Gastroesophageal sphincter (tissue), 4 donors: ENCODE measurements at regions not wholly inside any gene's neighbourhood (a gene's known extent, or its start where the extent isn't known, plus 50 kb on each side); places are given as distances from the start of the nearest gene placed in this dataset.

Experiments
- ATAC-seq: fragments of 150-250 bp; one replicate; pipeline ENCODE4 v1.9.1; 2016; ENCODE audit warnings: mild to moderate bottlenecking, moderate library complexity
- H3K27ac ChIP-seq, 4 donors: fragments of 200-600 bp; sonication (generic) in 3 of 4; 1 replicate in 3 of 4; 2 replicates in 1 of 4; pipeline ENCODE4 v1.5.1; 2016 to 2019
- H3K27me3 ChIP-seq: fragments of 200-600 bp; sonication (generic); one replicate; pipeline ENCODE4 v1.5.1; 2019
- H3K36me3 ChIP-seq, 2 donors: fragments of 200-600 bp; sonication (generic); one replicate each; pipeline ENCODE4 v1.5.1; 2019; ENCODE audit warnings: control low read depth in 1 of 2
- H3K4me1 ChIP-seq, 3 donors: fragments of 200-600 bp; sonication (generic); 1 replicate in 2 of 3; 2 replicates in 1 of 3; pipeline ENCODE4 v1.5.1; 2016 to 2019; ENCODE audit warnings: control low read depth in 2 of 3
- H3K4me3 ChIP-seq, 2 donors: fragments of 200-600 bp; sonication (generic); one replicate each; pipeline ENCODE4 v1.5.1; 2019; ENCODE audit warnings: mild to moderate bottlenecking in 1 of 2, moderate library complexity in 1 of 2
- H3K9me3 ChIP-seq, 3 donors: fragments of 200-600 bp; sonication (generic); one replicate each; pipeline ENCODE4 v1.5.1; 2017 to 2019; ENCODE audit warnings: control low read depth in 2 of 3
- EP300 ChIP-seq: sonication (generic); formaldehyde crosslinking; IDR thresholded peaks from one replicate; pipeline ENCODE4 v1.6.1; 2017; ENCODE audit warnings: antibody characterized with exemption, mild to moderate bottlenecking
- POLR2A ChIP-seq, 2 donors: fragments of 450-650 bp; IDR thresholded peaks; one replicate each; pipeline ENCODE4 v1.6.1; 2017; ENCODE audit warnings: antibody characterized with exemption in 2 of 2, mild to moderate bottlenecking in 2 of 2, moderate library complexity in 1 of 2
- POLR2AphosphoS5 ChIP-seq: sonication (generic); formaldehyde crosslinking; IDR thresholded peaks from one replicate; pipeline ENCODE4 v1.6.1; 2017; ENCODE audit warnings: antibody characterized with exemption
- WGBS, 2 donors: methylation state at CpG; one replicate each; pipeline ENCODE4 v1.1.5; 2018; ENCODE audit warnings: low coverage in 1 of 2; 5-methylcytosine and 5-hydroxymethylcytosine counted together
- TF ChIP-seq, protein P1 (sequence below), 4 experiments: fragments of 200-600 bp in 2 of 4; fragments of 450-650 bp in 2 of 4; sonication (generic) in 1 of 4; IDR thresholded peaks; one replicate each; pipeline ENCODE4 v1.5.1; 2017 to 2019; ENCODE audit warnings: antibody characterized with exemption in 4 of 4, mild to moderate bottlenecking in 2 of 4, moderate library complexity in 2 of 4

DNA sequence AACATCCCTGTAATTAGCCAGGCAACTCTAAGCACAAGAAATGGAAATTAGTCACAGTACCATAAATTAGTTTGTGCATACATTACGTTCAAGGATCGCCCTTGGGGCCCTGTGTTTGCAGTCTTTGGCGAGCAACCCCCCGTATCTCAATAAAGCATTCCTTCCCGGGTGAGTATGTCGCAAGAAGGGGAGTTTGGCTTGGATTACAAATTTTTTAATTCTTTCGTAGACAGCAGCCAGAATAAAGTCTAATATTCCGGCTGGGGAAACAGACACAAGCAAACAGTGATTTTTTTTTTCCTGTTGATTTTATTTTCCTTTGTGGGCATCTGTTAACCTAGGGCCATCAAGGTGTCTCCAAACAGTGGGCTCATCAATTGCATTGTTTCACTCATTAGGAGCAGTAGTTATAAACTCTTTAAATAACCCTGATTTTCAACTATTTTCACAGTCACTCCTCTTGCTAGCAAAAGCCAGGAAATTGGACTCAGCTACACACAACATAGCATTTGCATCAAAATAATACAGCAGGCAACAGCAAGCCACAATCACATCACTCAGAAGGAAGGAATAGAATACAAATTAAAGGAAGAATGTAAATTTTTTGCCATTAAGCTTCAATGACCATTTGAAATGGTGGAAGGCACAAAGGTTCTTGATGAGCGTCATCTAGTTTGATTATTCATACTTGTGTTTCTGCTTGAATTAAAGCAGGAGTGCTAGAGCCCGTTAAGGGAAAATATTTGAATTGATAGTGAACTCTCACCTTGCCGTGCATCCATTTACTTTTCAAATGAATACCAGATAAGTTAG is 85.3 kb downstream of the LINC00237 start:
- Histone ChIP-seq H3K27ac (no peak overlapping the region), H3K4me1 (no peaks in the 10 kb centered on the region), H3K36me3 (no peaks in the 10 kb centered on the region), H3K4me3 (no peak overlapping the region), H3K27me3 (peaks cover 45% of the 10 kb centered on the region), H3K9me3 (no peaks in the 10 kb centered on the region)
- no peak for ATAC-seq
- no peak for TF ChIP-seq POLR2A (IDR thresholded peaks at IDR 0.05)
- no peak for TF ChIP-seq EP300
- no peak for TF ChIP-seq POLR2AphosphoS5
- TF ChIP-seq, protein P1, sequence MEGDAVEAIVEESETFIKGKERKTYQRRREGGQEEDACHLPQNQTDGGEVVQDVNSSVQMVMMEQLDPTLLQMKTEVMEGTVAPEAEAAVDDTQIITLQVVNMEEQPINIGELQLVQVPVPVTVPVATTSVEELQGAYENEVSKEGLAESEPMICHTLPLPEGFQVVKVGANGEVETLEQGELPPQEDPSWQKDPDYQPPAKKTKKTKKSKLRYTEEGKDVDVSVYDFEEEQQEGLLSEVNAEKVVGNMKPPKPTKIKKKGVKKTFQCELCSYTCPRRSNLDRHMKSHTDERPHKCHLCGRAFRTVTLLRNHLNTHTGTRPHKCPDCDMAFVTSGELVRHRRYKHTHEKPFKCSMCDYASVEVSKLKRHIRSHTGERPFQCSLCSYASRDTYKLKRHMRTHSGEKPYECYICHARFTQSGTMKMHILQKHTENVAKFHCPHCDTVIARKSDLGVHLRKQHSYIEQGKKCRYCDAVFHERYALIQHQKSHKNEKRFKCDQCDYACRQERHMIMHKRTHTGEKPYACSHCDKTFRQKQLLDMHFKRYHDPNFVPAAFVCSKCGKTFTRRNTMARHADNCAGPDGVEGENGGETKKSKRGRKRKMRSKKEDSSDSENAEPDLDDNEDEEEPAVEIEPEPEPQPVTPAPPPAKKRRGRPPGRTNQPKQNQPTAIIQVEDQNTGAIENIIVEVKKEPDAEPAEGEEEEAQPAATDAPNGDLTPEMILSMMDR (IDR thresholded peaks at IDR 0.05), result no peak
- WGBS, 2 donors, result 40 to 53% methylated on average over 11 of the region's 11 CpGs

DNA sequence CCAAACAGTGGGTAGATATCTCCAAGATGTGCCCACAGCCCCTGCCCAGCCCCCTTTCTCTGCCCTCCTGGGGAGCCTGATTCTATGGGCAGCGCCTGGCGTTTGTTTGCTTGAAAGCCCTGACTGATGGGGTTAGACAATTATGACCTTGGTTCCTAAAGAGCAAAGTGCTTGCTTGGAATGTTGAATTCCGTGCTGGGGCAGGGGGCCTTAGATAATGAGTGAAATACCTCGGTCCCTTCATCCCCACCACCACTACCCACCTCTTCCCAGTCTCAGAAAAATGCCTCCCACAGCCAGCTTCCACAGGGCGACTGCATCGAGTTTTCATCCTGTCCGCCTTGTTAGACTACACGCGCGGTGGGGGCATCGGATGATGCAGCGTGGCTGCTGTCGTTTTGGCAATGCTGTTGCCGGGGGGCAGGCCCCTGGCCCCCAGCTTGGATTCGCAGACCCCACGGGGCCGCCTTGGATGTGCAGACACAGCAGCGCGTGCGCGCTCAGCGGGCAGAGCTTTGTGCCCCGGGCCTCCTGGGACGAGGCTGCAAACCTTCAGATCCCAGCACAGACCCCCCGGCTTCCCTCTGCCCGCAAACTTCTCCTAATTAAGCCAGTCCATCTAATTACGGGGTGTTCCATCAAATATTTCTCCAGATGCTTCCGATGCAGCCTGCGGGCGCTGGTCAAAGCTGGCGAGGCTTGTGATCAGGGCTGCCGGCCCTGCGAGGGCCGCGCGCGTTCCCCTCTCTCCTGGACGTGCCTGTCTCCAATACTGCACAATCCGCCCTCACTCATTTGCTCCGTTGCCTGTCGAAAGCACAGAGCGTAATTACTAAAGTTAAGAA is 86.1 kb downstream of the LINC00237 start:
- H3K4me1 ChIP-seq, result no peaks in the 10 kb centered on the region
- peaks cover 45% of the 10 kb centered on the region for H3K27me3 ChIP-seq
- H3K36me3 ChIP-seq, result no peaks in the 10 kb centered on the region
- WGBS, 2 donors, result 0 to 4% methylated on average over 3 to 14 of the region's 42 CpGs
- H3K9me3 ChIP-seq, result no peaks in the 10 kb centered on the region
- ATAC-seq, result no peak
- H3K27ac ChIP-seq, result no peak overlapping the region
- H3K4me3 ChIP-seq, result no peak overlapping the region
- no peak for TF ChIP-seq POLR2AphosphoS5
- no peak for TF ChIP-seq EP300
- TF ChIP-seq, protein P1 (IDR thresholded peaks at IDR 0.05), result no peak
- TF ChIP-seq POLR2A (IDR thresholded peaks at IDR 0.05), result no peak

DNA sequence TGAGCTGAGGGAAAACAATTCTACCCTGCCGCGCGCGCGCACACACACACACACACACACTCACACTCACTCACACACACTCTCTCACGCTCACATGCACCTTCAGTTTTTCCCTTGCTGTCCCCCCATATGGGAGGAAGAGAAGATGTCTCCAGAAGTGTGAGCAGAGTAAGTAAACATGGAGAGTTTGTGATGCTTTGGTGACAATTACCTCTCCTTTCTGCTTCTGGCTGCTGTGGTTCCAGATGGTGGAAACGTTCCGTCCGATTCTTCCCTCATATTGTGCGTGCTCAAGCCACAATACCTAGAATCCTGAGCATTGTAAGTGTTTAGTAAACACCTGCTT is 86.7 kb downstream of the LINC00237 start:
- WGBS, 2 donors, result 62 to 72% methylated on average over 8 to 9 of the region's 10 CpGs
- H3K27ac ChIP-seq, result no peak overlapping the region
- TF ChIP-seq POLR2AphosphoS5, result no peak
- no peak for TF ChIP-seq POLR2A (IDR thresholded peaks at IDR 0.05)
- TF ChIP-seq EP300, result no peak
- H3K4me3 ChIP-seq, result no peak overlapping the region
- H3K9me3 ChIP-seq, result no peaks in the 10 kb centered on the region
- H3K36me3 ChIP-seq, result no peaks in the 10 kb centered on the region
- no peak for ATAC-seq
- peaks cover 45% of the 10 kb centered on the region for H3K27me3 ChIP-seq
- no peaks in the 10 kb centered on the region for H3K4me1 ChIP-seq

DNA sequence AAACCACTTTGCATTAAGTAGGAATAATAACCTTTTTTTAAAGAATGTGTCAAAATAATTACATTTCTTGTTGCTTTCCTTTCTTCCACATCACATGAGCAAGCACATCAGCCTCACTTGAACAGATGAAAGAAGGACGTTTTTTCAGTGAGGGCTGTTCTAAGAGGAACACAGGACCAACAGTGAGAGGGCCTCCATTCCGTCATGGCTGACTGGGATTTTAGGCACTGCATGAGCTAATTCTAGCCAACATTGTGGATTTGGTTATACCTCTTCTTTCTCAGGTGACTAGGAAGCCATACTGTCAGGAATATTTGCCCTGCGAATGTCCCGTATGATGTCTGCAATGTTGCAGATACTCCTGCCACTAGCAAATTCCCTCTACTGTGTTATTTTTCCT is 87.6 kb downstream of the LINC00237 start:
- TF ChIP-seq POLR2AphosphoS5, result no peak
- TF ChIP-seq EP300, result no peak
- TF ChIP-seq POLR2A (IDR thresholded peaks at IDR 0.05), result no peak
- TF ChIP-seq, protein P1 (IDR thresholded peaks at IDR 0.05), result no peak
- Histone ChIP-seq H3K4me1 (no peaks in the 10 kb centered on the region), H3K4me3 (no peak overlapping the region), H3K9me3 (no peaks in the 10 kb centered on the region), H3K36me3 (no peaks in the 10 kb centered on the region), H3K27me3 (peaks cover 45% of the 10 kb centered on the region), H3K27ac (no peak overlapping the region)
- WGBS, 2 donors, result 73 to 74% methylated on average over 4 of the region's 4 CpGs
- ATAC-seq, result no peak

DNA sequence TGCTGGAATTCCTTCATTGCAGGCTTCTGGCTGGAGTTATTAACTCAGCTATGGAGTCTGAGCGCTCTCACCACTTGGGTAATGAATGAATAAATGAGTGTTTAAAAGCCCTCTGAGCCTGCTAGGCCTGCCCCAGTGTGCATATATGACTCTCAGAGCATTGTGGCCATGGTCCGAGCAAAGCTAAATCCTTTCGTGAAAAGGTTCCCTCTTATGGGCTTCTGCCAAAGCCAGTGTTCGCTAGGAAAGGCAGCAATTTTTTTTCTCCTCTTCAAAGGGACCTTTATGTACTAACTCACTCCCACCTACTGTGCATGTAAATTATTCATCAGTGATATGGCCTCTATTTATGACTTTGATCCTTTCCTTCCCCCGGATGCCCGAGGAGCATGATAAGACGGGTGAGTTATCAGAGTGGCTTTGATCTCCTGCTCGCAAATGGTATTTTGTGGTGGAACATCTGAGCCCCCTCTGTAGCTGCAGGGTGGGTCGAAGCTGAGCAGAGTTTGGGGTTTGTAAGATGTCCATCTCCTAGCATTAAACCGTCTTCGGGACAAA is 88.6 kb downstream of the LINC00237 start:
- no peak overlapping the region for H3K27ac ChIP-seq
- no peak for ATAC-seq
- H3K4me1 ChIP-seq, result no peaks in the 10 kb centered on the region
- no peaks in the 10 kb centered on the region for H3K9me3 ChIP-seq
- H3K4me3 ChIP-seq, result no peak overlapping the region
- WGBS, 2 donors, result 30 to 75% methylated on average over 7 to 11 of the region's 11 CpGs
- TF ChIP-seq POLR2AphosphoS5, result no peak
- TF ChIP-seq, protein P1 (IDR thresholded peaks at IDR 0.05), result no peak
- no peak for TF ChIP-seq POLR2A (IDR thresholded peaks at IDR 0.05)
- TF ChIP-seq EP300, result no peak
- no peaks in the 10 kb centered on the region for H3K36me3 ChIP-seq
- H3K27me3 ChIP-seq, result peaks cover 38% of the 10 kb centered on the region
